GM12891 (cell line): ENCODE measurements at regions not wholly inside any gene's neighbourhood (a gene's known extent, or its start where the extent isn't known, plus 50 kb on each side); places are given as distances from the start of the nearest gene placed in this dataset.

Source experiments
- POLR2A ChIP-seq: IDR thresholded peaks from 2 replicates; pipeline ENCODE4 v1.6.1; 2011; ENCODE audit warnings: low read depth, low read length, control low read depth
- POLR2AphosphoS5 ChIP-seq: IDR thresholded peaks from 2 replicates; pipeline ENCODE4 v1.6.1; 2011; ENCODE audit warnings: low read depth, low read length, control low read depth
- TAF1 ChIP-seq: IDR thresholded peaks from 2 replicates; pipeline ENCODE4 v1.6.1; 2011; ENCODE audit warnings: low read depth, low read length, control low read depth

DNA sequence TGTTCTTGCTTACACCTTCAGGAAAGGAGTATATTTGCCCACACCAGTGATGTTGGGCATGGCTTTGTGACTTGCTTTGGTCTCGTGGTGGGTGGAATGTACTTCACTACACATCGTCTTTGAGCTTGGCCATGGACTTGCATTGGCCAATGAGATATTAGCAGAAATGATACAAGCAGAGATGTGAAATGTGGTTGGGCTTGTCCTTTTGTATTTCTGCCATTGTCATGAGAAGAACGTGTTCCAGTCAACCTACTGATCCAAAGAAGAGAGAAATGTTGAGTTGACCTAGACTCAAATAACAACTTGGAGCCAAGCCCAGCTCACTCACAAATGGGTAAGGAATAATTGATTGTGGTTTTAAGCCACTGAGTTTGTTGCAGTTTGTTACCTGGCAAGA, 138.4 kb upstream of the ARX start:
- TF ChIP-seq POLR2A = no peak
- TF ChIP-seq POLR2AphosphoS5 = no peak
- TF ChIP-seq TAF1 = no peak
